Stimulated activated CD4-positive, alpha-beta T cell treated with anti-CD3 and anti-CD28 coated beads, TNF-alpha, amount 100 ng/mL, for 1 hour (primary cell): ENCODE measurements at regions not wholly inside any gene's neighbourhood (a gene's known extent, or its start where the extent isn't known, plus 50 kb on each side); places are given as distances from the start of the nearest gene placed in this dataset.
"Not testable (repeated sequence)": the region's sequence is repeated elsewhere in the genome, so short reads cannot be mapped to it uniquely, and the experiment has no call there.

Experiments used
- DNase-seq, 3 donors: peaks; one replicate each; pipeline ENCODE4 v3.0.0-alpha.2; 2020; ENCODE audit warnings: low read depth in 3 of 3, low spot score in 1 of 3

DNA sequence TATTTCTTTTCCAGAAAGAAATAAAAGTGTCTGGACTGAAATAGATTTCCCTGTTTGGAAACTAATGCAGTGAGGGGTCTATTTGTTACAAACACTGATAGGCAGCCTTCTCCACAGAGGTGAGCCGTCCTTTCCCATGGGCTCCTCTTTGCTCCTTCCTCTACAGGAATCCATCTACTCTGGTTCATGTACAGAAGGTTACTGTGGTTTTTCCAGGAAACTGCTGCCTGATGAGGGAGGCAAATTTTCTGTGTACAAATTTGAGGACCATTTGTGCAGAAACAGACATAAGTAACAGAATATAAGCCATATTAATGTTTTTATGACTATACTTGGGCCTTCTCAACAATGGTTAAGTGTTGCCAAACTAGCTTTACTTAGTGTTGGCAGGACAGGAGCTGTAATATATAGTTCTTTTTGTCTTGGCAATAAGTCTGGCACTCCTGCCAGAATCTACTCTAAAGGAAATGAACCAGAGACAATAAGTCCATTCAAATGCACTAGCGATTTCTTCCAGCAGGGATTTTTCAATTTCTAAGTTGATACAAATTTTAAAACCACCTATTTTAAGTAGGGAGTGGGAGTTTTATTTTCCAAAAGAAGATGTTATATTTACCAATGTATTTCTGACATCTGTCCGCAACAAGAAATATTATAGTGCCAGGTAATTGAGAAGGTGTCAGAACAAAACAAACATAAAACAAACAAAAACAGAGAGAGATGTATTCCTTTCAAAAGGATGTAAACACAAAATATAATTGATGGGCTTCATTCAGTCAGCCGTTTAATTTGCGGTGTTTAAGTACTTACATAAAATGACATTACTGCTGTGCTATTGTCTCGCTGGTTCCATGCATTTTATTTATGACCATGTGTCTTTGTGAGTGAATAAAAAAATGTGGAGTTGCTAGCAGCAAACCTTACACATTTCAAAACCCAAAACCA is 91.0 kb upstream of the NFE2L3 start:
- DNase-seq: no peak

DNA sequence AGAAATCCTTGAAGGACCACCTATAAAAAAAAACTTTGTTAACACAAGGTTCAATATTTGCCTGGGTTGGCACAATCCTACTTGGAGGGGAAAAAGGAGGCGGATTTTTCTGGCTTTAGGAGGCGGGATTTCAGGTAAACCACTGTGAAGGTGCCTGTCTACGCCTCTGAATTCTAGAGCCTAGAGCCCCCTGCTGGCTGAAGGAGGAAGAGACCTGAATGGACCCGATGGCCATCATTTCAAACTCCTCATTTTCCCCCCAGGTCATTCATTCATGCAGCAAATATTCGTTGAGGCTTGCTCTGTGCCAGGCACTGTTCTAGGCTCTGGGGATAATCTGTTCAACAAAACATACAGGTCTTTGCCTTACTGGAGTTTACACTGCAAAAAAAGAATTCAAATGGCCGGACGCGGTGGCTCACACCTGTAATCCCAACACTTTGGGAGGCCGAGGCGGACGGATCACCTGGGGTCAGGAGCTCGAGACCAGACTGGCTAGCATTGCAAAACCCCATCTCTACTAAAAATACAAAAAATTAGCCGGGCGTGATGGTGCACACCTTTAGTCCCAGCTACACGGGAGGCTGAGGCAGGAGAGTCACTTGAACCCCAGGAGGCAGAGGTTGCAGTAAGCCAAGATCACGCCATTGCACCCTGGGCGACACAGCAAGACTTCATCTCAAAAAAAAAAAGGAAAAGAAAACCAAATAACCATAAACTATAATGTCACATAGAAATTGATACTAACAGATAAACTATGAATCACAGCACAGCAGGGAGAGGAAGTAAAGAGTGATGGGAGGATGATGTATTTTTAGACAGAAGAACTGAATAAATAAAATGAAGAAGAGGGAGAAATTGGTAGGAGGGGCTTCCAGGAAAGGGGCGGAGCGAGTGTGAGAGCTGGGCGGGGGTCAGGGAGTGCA is 90.1 kb upstream of the NFE2L3 start:
- DNase-seq: peak; percentile 23 to 49 (median 37)

DNA sequence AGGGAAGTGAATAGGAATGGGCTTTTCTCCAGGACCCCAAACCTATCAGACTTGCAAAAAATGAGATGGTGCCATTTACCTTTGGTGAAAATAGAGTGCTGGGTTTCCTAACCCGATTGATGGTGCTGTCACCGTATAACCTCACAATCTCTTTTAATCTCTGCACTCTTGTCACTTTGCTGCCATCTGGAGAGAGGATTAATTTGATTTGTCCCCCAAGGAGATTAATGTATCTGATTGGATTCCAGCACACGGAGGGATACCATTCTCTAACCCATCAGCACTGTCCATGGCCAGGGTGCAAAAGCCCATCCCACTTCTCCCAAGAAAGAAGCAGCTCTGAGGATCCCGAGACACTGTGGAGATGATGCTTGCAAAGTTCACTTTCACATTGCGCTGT is 86.3 kb upstream of the NFE2L3 start:
- no peak for DNase-seq

DNA sequence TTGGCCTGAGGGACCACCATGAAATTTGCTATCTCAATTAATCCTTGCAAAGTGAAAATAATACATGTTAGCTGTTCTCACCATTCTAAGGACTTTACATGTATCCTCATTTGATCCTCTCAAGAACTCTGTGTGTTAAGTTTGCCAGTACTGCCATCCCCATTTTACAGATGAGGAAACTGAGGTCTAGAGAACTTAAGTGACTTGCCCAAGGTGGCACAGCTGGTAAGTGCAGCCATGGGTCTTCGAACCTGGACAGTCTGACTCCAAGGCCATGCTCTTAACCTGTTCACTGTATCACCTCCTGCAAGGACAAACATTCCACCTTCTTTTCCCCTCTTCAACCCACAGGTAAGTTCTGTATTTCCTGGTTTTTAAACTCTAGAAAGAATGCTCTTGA is 85.3 kb upstream of the NFE2L3 start:
- no peak for DNase-seq

DNA sequence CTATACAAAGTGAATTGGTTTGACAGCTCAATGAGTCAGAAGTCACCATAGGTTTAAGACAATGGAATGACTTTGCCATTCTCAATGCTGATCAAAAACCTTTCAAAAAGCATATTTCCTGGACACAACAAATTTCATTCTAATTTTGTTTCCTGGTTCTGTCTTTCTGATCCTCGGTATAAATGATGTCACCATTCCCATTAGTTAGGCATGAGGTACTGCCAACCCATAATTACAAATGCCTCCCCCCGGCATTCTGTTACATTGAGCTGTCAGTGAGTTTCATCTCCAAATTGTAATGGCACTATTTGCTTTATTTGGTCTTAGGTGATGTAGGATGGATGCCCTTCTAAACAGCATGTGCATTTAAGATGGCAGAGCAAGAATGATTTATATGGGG is 81.7 kb upstream of the NFE2L3 start:
- DNase-seq: no peak

DNA sequence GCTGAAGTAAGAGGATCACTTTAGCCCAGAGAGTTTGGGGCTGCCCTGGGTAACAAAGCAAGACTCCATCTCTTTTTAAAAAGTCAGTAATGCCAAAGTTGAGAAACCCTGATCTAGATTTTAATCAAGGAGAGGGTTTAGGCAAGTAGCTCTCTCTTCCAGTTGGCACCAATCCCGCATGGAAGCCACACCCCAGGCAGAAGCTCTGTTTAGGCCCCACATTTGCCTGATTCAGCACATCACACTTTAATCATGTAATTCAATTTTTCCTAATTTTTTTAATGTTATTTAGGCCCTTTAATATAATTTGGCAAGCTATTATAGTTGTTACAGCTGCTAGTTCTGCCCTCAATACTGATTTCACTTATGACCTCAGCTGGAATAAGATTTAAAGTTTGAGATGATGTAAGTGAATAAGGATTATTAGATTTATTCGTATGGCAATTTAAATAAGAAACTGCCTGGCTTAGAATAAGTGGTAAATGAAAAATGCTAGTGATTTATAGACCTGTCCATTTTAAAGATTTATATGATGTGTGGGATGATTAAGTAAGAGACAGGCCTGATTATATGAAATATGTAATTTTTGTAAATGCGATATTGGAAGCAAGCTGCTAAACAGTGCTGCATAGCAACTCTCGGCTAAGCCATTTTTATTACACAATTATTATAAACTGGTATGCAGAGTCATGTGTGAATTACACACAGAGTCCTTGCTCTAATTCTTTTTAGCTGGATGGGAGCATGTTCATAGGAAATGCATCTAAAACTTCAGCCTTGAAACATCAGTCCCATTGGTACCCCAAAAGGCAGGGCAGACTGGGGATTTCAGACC is 80.2 kb upstream of the NFE2L3 start:
- no peak for DNase-seq

DNA sequence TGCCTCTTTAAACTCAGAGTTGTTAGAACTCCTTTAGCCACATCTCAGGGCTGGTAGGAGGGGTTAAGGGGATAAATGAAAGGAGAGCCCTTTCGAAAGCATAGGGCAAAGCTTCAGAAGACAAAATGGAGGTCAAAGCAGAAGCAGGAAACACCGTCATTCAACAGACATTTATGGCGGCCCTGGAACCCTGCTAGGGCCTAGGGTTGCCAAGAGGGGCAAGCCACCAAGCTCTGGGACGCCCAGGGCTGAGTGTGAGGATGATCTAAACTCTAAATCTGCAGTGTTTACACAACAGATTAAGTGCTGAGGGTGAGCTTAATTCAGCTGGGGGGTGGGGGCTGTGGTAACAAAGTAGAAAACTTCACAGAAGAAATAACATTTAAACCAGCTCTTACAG is 79.0 kb upstream of the NFE2L3 start:
- no peak for DNase-seq

DNA sequence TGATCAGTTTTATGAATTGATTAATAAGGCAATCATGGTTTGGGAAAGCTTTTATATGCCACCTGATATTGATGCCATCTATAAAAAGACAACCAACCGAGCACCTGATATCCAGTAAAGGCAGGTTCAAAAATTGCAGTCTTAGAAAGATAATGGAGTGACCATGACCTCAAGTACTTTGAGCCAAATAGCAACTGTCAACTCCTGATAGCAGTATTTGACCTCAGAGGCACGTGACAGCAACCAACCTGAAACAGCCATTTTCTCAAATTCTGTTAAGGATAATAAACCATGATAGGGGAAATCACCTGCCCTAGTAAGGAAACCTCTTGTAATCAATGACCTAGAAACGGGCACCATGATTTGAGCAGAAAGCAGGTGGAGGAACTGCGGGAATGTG is 77.1 kb upstream of the NFE2L3 start:
- DNase-seq: no peak

DNA sequence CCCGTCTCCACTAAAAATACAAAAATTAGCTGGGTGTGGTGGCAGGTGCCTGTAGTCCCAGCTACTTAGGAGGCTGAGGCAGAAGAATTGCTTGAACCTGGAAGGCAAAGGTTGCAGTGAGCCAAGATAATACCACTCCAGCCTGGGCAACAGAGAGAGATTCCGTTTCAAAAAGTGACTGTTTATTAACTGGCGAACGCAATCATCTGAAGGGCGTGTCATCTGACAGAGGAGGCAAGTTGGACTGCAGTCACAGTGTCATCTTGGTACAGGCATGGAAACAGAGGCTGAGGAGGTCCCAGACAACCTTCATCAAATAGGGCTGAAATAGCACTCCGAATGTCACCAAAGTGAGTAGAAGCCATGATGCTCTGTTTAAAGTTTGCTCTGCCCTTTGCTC is 75.3 kb upstream of the NFE2L3 start:
- no peak for DNase-seq

DNA sequence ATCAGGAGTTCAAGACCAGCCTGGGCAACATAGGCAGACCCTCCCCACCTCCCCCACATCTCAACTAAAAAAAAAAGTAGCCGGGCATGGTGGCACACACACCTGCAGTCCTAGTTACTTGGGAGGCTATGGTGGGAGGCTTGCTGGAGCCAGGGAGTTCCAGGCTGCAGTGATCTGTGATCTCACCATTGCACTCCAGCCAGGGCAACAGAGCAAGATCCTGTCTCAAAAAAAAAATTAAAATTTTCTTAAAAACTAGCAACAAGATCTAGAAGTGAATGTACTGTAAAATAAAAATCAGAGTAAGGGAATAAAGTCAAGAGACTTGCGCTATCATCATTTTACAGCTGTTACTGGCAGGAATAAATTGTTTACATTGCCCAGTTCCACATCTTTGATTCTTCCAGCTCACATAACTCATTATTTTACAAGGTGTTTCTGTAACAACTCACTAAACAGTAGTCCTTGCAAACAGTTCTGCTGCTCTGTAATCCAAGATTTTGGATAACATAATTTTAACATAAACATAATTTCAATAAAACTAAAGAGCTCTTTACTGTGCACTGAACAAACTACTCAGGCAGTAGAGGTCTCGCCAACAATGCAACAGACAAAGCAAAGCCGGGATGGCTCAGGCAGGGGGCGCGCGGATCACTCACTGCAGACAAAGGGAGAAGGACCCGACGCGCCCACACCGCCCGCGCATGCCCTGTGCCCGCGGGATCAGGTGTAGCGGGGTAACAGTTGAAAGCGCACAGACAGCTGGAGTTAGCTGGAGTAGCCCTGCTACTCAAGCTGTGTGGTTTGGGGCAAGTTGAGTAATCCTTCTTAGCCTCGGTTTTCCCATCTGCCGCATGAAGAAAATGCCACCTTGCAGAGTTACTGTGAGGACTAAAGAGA is 73.3 kb upstream of the NFE2L3 start:
- peak; percentile 55 to 69 (median 61) for DNase-seq

DNA sequence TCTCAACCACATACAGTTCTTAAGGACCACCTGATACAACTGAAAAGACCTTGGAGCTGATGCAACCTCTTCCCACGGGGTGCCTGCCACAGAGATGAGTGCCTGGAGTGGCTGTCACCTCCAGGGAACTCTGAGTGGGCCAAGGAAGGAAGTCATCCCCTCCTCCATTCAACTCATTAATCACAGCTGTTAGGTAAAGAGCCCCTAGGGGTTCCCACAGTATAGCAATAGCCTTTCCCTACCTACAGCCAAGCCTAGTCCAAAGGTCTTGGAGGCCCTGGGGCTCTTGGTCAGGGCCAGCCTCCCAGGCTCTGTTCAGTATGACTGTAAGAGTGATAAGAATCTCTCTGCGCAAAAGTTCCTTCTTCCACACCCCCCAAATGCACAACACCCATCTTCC is 70.4 kb upstream of the NFE2L3 start:
- DNase-seq: no peak

DNA sequence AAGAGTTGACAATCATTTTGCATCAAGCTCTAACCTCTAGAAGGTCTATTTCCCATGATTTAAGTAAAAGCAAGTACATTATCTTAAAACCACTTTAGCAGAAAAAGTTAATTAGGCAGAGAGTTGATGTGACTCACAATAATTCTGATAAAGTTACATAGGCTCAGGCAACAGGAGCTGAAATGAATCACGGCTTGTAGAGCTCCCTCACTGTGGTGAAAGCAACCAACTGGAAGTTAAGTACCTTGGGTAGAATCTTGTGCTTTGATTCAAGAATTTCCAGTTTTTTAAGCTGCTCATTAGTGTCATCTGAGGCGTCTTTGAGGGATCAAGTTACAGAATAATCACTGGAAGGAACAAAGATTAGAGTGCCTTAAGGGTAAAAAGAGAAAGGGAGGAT is 68.9 kb upstream of the NFE2L3 start:
- DNase-seq: no peak

DNA sequence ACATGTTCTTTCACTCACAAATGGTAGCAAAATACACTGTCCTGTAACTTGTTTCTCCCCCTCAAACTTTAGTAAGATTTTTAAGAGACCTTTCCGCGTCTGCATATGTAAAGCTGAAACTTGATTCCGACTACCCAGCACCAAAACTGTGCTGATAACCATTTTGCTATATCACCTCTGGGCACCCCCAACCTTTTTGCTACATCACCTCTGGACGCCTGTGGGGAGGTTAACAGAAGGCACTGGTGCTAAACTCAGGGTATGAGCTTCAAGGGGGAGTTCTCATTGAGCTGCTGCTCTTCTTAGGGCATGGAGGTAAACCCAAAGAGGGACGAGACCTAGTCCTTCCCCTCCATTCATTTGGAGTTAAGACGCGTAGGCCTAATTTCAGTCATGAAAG is 67.6 kb upstream of the NFE2L3 start:
- DNase-seq: no peak

DNA sequence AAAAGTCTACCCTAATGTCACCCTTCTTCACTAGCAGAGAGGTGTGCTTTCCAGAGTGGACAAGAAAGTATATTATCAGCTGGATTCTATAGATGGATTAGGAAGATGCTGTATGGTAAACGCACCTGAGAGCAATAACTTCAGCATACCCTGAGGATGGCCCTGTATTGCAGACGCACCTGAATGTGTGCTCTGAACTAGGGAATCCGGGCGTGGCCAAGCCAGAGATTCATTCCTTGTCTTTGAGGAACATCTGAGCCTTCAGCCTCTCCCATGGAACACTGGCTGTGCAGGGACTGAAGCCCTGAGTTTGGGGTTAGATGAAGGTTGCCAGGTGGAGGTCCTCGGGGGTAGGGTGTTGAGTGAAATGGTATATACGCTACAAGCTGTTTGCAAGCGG is 66.2 kb upstream of the NFE2L3 start:
- DNase-seq: no peak

DNA sequence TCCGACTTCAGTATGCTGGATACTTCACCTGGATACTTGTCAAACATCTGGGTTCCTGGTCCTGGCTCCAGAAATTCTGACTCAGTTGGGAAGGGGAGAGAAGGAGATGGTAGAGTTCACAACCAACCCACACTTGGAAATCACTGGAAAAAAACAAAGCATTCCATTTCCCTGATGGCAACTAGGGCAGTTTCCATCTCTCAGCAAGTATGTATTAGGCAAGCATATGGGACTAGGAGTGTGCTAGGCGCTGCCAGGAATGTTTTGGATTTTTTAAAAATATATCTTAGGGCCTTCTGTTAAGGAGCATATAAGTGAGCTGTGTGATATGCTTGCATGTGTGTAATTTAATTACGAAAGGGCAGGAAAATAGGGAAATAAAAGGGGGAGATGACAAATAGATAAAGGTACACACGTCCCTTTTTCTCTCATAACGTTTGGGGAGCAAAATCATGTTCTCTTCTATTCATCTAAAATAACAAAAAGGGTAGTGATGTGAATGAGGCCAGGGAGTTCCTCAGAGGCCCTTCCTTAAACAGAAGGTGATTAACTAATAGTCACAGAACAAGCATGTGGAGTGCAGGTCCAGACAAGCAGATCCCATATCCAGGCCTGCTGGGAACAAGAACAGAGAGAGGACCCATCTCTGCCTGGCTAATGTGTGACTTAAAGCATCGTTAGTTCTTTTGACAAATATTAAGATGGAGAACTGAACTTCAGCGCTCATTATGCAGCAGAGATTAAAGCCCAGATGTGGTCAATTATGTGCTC is 64.5 kb upstream of the NFE2L3 start:
- no peak for DNase-seq

DNA sequence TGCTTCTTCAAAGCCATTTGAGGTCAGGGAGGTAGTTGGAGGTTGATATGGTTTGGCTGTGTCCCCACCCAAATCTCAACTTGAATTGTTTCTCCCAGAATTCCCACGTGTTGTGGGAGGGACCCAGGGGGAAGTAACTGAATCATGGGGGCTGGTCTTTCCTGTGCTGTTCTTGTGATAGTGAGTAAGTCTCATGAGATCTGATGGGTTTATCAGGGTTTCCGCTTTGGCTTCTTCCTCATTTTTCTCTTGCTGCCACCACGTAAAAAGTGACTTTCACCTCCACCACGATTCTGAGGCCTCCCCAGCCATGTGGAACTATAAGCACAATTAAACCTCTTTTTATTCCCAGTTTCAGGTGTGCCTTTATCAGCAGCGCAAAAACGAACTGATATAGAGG is 62.5 kb upstream of the NFE2L3 start:
- not testable (repeated sequence) for DNase-seq

DNA sequence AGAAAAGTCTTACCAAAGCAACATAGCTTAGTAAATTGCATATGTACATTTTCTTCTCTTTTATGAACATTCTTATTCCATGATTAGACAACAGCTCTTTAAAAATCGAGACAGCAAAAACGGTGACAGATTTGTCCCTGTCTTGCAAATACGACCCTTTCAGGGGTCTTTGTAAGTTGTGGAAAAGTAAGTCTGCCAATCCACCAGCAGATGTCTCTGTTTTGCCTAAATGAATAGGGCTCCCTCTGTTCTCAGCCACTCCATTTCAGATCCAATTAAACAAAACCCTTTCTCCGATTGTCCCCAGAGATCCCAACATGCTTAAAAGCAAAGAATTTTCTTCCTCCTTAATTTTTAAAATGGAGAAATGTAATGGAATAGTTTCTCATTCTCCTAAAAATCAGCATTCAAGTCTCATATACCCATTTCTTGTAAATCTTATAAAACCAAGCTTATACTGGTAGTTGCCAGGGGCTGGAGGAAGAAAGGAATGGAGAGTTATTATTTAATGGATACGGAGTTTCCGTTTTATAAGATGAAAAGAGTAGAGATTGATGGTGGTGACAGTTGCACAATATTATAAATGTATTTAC is 61.0 kb upstream of the NFE2L3 start:
- DNase-seq: no peak

DNA sequence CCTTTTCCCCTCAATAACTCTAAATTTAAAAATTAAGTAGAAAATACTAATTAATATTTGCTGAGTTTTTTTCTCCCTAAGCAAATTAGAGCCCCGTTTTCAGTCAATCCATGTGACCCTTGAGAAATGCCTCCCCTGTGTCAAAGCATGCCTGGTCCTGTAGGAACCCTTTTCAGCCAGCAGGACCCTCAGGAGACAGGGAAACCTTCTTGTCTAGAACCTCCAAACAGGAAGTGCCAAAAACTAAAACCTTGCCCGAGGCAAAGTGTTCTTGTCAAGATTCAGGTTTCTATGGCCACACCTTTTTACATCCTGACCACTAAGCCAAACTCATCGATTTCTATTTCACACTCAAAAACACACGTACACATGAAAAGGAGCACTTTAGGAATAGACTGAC is 60.1 kb upstream of the NFE2L3 start:
- DNase-seq: no peak

DNA sequence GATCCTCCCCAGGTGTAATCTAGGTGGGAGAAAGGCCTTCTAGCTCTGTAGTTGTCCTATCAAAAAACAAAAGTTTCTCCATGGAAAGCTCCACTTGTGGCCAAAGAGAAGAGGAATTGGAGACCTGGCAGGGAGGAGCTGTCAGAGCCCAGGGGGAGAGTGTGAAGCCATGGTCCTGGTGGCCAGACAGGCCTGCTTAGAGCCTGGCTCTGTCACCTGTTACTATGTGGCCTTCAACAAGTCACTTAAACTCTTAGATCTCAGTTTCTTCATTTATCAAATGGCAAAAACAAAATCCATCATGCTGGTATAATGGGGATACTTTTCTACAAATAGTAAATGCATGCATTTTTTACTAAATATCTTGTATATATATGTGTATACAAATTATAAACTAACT is 59.0 kb upstream of the NFE2L3 start:
- DNase-seq: no peak
